CD4-positive, alpha-beta T cell treated with Interleukin-4 for 4 hours (primary cell): ENCODE measurements at regions not wholly inside any gene's neighbourhood (a gene's known extent, or its start where the extent isn't known, plus 50 kb on each side); places are given as distances from the start of the nearest gene placed in this dataset.

Experiments used
- DNase-seq: peaks from one replicate; pipeline ENCODE4 v3.0.0-alpha.2; 2020

GRCh38 chr1:208552928-208553327 is 308.7 kb upstream of the PLXNA2 start:
- DNase-seq, result no peak

- DNase-seq, result no peak
These were observed 312.3 kb upstream of the PLXNA2 start for GRCh38 chr1:208556461-208556860.

- DNase-seq, result no peak
These were observed 313.0 kb upstream of the PLXNA2 start for GRCh38 chr1:208557046-208557722.

- no peak for DNase-seq
These were observed 313.5 kb upstream of the PLXNA2 start for GRCh38 chr1:208557723-208558094.

GRCh38 chr1:208559597-208560329 is 315.6 kb upstream of the PLXNA2 start:
- DNase-seq, result no peak

GRCh38 chr1:208562151-208562960 is 318.2 kb upstream of the PLXNA2 start:
- DNase-seq, result no peak

GRCh38 chr1:208564466-208564865 is 320.3 kb upstream of the PLXNA2 start:
- DNase-seq, result no peak

- no peak for DNase-seq
These were observed 321.7 kb upstream of the PLXNA2 start for GRCh38 chr1:208565756-208566440.

GRCh38 chr1:208569181-208569580 is 325.0 kb upstream of the PLXNA2 start:
- DNase-seq, result no peak

GRCh38 chr1:208570362-208570761 is 326.2 kb upstream of the PLXNA2 start:
- no peak for DNase-seq

GRCh38 chr1:208576425-208576824 is 332.2 kb upstream of the PLXNA2 start:
- no peak for DNase-seq

GRCh38 chr1:208577381-208577905 is 333.3 kb upstream of the PLXNA2 start:
- DNase-seq, result no peak

- DNase-seq, result no peak
These were observed 337.0 kb upstream of the PLXNA2 start for GRCh38 chr1:208581209-208581608.

GRCh38 chr1:208581667-208582066 is 337.5 kb upstream of the PLXNA2 start:
- no peak for DNase-seq

- no peak for DNase-seq
These were observed 340.1 kb upstream of the PLXNA2 start for GRCh38 chr1:208584167-208584755.

- DNase-seq, result no peak
These were observed 342.9 kb upstream of the PLXNA2 start for GRCh38 chr1:208587110-208587509.

GRCh38 chr1:208593306-208594006 is 349.3 kb upstream of the PLXNA2 start:
- no peak for DNase-seq

GRCh38 chr1:208595236-208595635 is 351.1 kb upstream of the PLXNA2 start:
- DNase-seq, result no peak

GRCh38 chr1:208595745-208596144 is 351.6 kb upstream of the PLXNA2 start:
- DNase-seq, result no peak

GRCh38 chr1:208597571-208597970 is 353.4 kb upstream of the PLXNA2 start:
- DNase-seq, result no peak

- DNase-seq, result no peak
These were observed 353.8 kb upstream of the PLXNA2 start for GRCh38 chr1:208598021-208598420.

GRCh38 chr1:208599063-208599462 is 354.9 kb upstream of the PLXNA2 start:
- no peak for DNase-seq
